BE2C (cell line): ENCODE measurements at regions not wholly inside any gene's neighbourhood (a gene's known extent, or its start where the extent isn't known, plus 50 kb on each side); places are given as distances from the start of the nearest gene placed in this dataset.

ENCODE experiments used
- DNase-seq: peaks from one replicate; pipeline ENCODE4 v3.0.0-alpha.2; 2020
- H3K27me3 ChIP-seq: fragments of 250-450 bp; sonication (Bioruptor Pico); 2 replicates; pipeline ENCODE4 v1.5.1; 2020; ENCODE audit warnings: mild to moderate bottlenecking
- H3K36me3 ChIP-seq: fragments of 250-450 bp; sonication (Bioruptor Pico); 2 replicates; pipeline ENCODE4 v1.5.1; 2020; ENCODE audit warnings: mild to moderate bottlenecking
- H3K4me1 ChIP-seq: fragments of 250-450 bp; sonication (Bioruptor Pico); 2 replicates; pipeline ENCODE4 v1.5.1; 2020
- H3K4me3 ChIP-seq: 2 replicates; pipeline ENCODE4 v1.5.1; 2011; ENCODE audit warnings: low read depth, low read length
- H3K9me3 ChIP-seq: fragments of 250-450 bp; sonication (Bioruptor Pico); 2 replicates; pipeline ENCODE4 v1.5.1; 2020
- TF ChIP-seq, protein P1 (sequence below): IDR thresholded peaks from 2 replicates; pipeline ENCODE4 v1.5.1; 2012; ENCODE audit warnings: mild to moderate bottlenecking, low read depth, low read length

DNA sequence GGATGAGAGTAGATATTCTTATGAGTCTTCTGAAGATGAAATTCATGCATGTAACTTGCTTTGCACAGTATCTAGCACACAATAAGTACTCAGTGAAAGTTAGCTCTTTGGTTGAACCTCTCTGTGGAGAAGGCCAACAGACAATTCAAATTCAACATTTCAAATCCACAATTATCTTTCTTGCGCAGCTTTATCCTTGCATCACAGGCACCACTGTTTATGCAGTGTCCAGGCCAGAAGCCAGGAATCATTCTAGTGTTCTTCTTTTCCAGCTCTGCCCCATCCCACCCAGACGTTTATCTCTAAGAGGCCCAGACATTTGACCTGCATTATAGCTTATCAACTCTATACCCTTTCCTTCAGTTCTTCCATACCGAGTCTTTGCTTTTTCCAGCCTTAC is 254.7 kb upstream of the OBI1 start:
- no peak for DNase-seq
- TF ChIP-seq, protein P1, sequence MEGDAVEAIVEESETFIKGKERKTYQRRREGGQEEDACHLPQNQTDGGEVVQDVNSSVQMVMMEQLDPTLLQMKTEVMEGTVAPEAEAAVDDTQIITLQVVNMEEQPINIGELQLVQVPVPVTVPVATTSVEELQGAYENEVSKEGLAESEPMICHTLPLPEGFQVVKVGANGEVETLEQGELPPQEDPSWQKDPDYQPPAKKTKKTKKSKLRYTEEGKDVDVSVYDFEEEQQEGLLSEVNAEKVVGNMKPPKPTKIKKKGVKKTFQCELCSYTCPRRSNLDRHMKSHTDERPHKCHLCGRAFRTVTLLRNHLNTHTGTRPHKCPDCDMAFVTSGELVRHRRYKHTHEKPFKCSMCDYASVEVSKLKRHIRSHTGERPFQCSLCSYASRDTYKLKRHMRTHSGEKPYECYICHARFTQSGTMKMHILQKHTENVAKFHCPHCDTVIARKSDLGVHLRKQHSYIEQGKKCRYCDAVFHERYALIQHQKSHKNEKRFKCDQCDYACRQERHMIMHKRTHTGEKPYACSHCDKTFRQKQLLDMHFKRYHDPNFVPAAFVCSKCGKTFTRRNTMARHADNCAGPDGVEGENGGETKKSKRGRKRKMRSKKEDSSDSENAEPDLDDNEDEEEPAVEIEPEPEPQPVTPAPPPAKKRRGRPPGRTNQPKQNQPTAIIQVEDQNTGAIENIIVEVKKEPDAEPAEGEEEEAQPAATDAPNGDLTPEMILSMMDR: no peak
- Histone ChIP-seq H3K36me3 (no peaks in the 10 kb centered on the region), H3K9me3 (no peaks in the 10 kb centered on the region), H3K4me1 (no peaks in the 10 kb centered on the region), H3K27me3 (no peaks in the 10 kb centered on the region), H3K4me3 (no peak overlapping the region)

DNA sequence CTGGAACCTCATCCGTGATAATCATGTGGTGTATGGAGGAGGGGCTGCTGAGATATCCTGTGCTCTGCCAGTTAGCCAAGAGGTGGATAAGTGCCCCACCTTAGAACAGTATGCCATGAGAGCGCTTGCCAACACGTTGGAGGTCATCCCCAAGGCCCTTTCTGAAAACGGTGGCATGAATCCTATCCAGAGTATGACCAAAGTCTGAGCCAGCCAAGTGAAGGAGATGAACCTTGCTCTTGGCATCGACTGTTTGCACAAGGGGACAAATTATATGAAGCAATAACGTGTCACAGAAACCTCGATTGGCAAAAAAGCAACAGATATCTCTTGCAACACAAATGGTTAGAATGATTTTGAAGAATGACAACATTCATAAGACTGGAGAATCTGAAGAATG is 251.2 kb upstream of the OBI1 start:
- TF ChIP-seq, protein P1: no peak

DNA sequence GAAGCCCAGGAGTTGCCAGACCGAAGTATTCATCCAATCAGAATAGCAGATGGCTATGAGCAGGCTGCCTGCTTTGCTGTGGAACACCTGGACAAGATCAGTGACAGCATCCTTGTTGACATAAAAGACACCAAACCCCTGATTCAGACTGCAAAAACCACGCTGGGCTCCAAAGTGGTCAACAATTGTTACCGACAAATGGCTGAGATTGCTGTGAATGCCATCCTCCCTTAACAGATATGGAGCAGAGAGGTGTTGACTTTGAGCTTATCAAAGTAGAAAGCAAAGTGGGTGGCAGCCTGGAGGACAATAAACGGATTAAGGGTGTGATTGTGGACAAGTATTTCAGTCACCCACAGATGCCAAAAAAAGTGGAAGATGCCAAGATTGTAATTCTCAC is 250.3 kb upstream of the OBI1 start:
- TF ChIP-seq, protein P1: no peak
- H3K4me3 ChIP-seq: no peak overlapping the region
- H3K27me3 ChIP-seq: no peaks in the 10 kb centered on the region
- no peaks in the 10 kb centered on the region for H3K36me3 ChIP-seq
- H3K4me1 ChIP-seq: no peaks in the 10 kb centered on the region
- DNase-seq: no peak
- H3K9me3 ChIP-seq: no peaks in the 10 kb centered on the region

More for the DNA sequence above, 251.2 kb upstream of the OBI1 start:
- H3K4me1 ChIP-seq: no peaks in the 10 kb centered on the region
- no peaks in the 10 kb centered on the region for H3K27me3 ChIP-seq
- H3K36me3 ChIP-seq: no peaks in the 10 kb centered on the region
- no peak overlapping the region for H3K4me3 ChIP-seq
- DNase-seq: no peak
- no peaks in the 10 kb centered on the region for H3K9me3 ChIP-seq

DNA sequence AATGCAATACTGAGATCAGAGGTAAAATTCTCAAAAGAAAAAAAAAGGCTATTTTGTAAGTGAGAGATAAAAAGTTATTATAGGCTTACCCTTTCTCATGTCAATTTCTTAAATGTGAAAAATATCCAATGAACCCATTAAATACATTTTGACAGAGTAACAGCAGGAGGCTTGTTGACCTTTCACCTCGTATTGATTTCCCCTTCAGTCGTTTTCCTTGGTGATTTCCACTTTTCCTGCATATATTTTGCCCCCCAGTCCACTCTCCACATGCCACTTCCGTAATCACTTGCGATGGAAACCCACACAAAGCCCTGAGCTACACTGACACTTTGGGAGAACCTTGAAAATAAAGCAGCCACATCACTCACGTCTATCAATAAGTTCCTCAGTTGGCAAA is 248.1 kb upstream of the OBI1 start:
- TF ChIP-seq, protein P1: no peak
- H3K36me3 ChIP-seq: no peaks in the 10 kb centered on the region
- H3K4me3 ChIP-seq: no peak overlapping the region
- no peak for DNase-seq
- H3K9me3 ChIP-seq: no peaks in the 10 kb centered on the region
- H3K4me1 ChIP-seq: no peaks in the 10 kb centered on the region
- no peaks in the 10 kb centered on the region for H3K27me3 ChIP-seq

DNA sequence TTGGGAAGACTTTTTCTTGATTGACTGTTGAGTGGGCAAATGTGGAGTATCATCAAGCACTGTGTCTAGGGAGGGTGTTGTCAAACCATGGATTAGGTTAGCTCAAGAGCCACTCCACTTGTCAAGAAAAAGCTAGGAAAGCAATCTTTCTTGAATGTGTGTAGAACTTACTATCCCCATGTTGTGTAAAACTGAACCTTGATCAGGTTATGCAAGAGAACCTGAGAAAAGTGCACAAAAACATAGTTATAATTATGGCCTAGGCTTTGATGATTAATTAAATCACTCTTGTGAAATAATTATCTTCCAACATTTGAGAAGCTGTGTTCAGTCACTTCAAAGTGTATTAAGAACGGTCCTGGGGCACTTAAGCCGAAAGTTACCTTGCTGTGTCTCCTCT is 238.2 kb upstream of the OBI1 start:
- no peak for DNase-seq
- TF ChIP-seq, protein P1: no peak
- H3K4me3 ChIP-seq: no peak overlapping the region

DNA sequence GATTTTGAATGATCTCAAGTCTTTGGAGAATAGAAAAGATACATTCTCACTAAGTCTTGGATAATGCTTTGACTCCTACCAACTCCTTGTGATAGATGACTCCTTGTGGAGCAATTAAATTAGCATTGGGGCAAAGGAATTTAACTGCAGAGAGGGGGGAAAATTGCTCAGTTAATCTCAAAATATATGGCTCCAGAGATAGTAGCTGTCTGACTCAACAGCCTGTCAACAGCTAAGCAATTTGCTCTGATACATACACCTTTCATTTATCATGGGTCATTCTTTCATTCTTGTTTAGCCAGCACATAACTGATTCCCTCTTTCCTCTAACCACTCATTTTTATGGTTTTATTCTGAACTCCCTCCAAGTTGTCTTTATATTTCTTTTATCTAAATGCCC is 225.6 kb upstream of the OBI1 start:
- H3K4me1 ChIP-seq: no peaks in the 10 kb centered on the region; the same call in none of the 2 replicates
- DNase-seq: no peak
- TF ChIP-seq, protein P1: no peak
- no peaks in the 10 kb centered on the region for H3K27me3 ChIP-seq
- H3K36me3 ChIP-seq: no peaks in the 10 kb centered on the region
- H3K9me3 ChIP-seq: no peaks in the 10 kb centered on the region
- H3K4me3 ChIP-seq: no peak overlapping the region

More for the DNA sequence above, 238.2 kb upstream of the OBI1 start:
- H3K27me3 ChIP-seq: no peaks in the 10 kb centered on the region; the same call in 1 of the 2 replicates
- H3K36me3 ChIP-seq: no peaks in the 10 kb centered on the region
- H3K4me1 ChIP-seq: no peaks in the 10 kb centered on the region
- H3K9me3 ChIP-seq: no peaks in the 10 kb centered on the region
